ENCODE measurements at regions not wholly inside any gene's neighbourhood (a gene's known extent, or its start where the extent isn't known, plus 50 kb on each side); places are given as distances from the start of the nearest gene placed in this dataset.

DNA sequence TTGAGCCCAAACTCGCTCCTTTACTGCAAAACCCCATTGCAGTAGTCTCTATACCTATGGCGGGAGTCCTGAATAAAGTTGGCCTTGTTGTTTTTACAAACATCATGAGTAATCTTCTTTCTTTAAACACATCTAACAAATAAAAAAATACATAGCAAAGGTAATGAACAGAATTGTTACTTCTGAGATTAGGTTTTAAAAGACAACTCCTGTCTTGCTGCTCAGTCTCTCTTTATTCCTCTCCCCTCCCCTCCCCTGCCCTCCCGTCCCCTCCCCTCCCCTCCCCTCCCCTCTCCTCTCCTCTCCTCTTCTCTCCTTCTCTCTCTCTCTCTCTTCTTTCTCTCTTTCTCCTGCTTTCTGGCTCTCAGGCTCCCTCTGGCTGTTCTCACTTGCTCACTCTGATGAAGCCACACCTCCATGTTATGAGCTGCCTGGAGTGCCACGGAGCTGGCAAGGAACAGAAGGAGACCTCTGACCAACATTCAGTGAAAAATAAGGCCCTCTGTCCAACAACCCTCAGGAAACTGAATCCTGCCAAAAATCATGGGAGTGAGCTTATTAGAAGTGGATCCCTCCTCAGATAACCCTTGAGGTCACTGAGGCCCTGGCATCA, 300.7 kb upstream of the MIR17HG start:
- no peak for ATAC-seq
- H3K4me1 ChIP-seq: no peaks in the 10 kb centered on the region
- H3K4me3 ChIP-seq: no peak overlapping the region
- H3K27me3 ChIP-seq: no peaks in the 10 kb centered on the region
- TF ChIP-seq, protein P1, sequence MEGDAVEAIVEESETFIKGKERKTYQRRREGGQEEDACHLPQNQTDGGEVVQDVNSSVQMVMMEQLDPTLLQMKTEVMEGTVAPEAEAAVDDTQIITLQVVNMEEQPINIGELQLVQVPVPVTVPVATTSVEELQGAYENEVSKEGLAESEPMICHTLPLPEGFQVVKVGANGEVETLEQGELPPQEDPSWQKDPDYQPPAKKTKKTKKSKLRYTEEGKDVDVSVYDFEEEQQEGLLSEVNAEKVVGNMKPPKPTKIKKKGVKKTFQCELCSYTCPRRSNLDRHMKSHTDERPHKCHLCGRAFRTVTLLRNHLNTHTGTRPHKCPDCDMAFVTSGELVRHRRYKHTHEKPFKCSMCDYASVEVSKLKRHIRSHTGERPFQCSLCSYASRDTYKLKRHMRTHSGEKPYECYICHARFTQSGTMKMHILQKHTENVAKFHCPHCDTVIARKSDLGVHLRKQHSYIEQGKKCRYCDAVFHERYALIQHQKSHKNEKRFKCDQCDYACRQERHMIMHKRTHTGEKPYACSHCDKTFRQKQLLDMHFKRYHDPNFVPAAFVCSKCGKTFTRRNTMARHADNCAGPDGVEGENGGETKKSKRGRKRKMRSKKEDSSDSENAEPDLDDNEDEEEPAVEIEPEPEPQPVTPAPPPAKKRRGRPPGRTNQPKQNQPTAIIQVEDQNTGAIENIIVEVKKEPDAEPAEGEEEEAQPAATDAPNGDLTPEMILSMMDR (IDR thresholded peaks at IDR 0.05): no peak
- H3K36me3 ChIP-seq: no peaks in the 10 kb centered on the region
- DNase-seq: no peak
- 52 to 65% methylated on average over 3 to 4 of the region's 4 CpGs for WGBS, 2 donors
- intact Hi-C loops (cut with DNase I): no loop called here
- no peak overlapping the region for H3K27ac ChIP-seq
- H3K9me3 ChIP-seq: no peaks in the 10 kb centered on the region

DNA sequence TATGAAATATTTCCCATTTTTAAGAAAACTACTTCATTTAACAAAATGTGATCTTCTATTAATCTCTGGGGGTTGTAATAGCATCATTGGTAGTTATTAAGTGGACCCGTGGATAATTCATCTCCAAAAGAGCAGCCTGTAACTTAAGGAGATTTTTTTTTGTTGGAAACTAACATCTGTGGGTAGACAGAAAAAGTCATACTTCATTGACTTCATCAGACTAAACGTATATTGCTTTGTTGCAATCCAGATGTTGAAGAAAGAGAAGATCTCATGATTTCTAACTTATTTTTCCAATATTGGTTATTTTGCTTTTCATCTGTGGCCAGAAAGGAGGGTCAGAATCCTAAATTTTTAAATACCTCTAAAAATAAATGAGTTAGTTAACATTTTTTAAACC, 296.5 kb upstream of the MIR17HG start:
- Histone ChIP-seq H3K27ac (no peak overlapping the region), H3K9me3 (no peaks in the 10 kb centered on the region), H3K27me3 (no peaks in the 10 kb centered on the region), H3K4me1 (no peaks in the 10 kb centered on the region), H3K36me3 (no peaks in the 10 kb centered on the region), H3K4me3 (no peak overlapping the region)
- WGBS, 2 donors: 74 to 86% methylated on average over 2 of the region's 2 CpGs
- intact Hi-C loops (cut with DNase I): no loop called here
- DNase-seq (no peak), ATAC-seq (no peak)
- TF ChIP-seq, protein P1 (IDR thresholded peaks at IDR 0.05): no peak

DNA sequence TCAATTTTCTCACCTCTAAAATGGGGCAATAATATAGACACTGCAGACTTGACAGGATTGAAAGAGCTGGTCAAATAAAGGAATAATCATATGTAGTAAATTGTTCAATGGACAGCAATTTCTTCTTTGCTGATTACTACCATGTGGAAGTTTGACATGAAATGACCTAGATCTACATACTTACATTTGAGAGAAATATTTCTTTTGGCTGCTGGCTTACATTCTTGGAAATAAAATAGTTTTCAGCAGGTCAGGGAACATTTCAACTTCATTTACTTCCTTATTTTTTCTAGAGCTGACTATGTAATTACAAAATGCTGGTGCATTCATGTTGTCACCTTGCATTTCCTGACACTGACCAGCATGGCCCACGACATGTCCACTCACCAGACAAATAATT, 294.6 kb upstream of the MIR17HG start:
- no peak overlapping the region for H3K27ac ChIP-seq
- DNase-seq (no peak), ATAC-seq (no peak)
- peaks cover 0 to 5% (median under 1%) of the 10 kb centered on the region in 11 donors for H3K9me3 ChIP-seq
- H3K4me1 ChIP-seq: no peaks in the 10 kb centered on the region
- H3K4me3 ChIP-seq: no peak overlapping the region
- TF ChIP-seq, protein P1 (IDR thresholded peaks at IDR 0.05): no peak
- no peaks in the 10 kb centered on the region for H3K36me3 ChIP-seq
- 30% methylated on average over 1 of the region's 1 CpG for WGBS, 2 donors
- no peaks in the 10 kb centered on the region for H3K27me3 ChIP-seq
- intact Hi-C loops (cut with DNase I): no loop called here

DNA sequence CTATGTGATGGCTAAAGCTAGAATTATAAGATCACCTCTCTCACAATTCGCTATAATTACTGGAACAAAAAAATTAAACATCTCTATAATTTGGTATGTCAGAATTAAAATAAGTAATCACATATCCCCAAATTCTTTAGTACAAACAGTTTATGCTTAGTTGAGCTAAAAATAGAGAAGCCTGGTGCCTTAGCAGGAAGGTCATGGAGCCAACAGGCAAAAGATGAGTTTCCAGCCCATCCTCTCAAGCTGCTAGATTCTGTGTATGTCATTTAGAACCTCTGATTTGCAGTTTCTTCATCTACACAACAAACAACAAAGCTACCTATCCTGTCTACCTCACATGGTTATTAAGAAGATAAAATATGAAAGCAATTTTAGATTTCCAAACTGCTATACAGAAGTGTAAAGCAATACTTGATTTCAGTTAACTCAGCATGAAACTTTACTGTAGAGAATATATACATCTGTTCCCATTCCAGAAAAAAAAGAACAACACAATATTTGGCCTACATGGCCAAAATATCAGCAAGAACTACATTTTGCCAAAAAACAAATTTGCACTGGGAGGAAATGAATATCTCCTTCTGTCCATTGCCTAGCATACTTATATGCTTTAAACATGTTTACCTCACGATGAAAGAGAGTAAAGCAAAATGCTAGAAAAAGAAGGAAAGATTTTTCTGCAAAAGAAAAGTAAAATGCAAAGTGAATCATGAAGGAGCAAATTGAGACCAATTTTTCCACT, 294.0 kb upstream of the MIR17HG start:
- 82 to 93% methylated on average over 2 of the region's 2 CpGs for WGBS, 2 donors
- no peak overlapping the region for H3K27ac ChIP-seq
- H3K9me3 ChIP-seq: peaks cover 0 to 9% (median 5%) of the 10 kb centered on the region in 11 donors
- TF ChIP-seq, protein P1 (IDR thresholded peaks at IDR 0.05): no peak
- DNase-seq: no peak
- no peaks in the 10 kb centered on the region for H3K4me1 ChIP-seq
- H3K4me3 ChIP-seq: no peak overlapping the region
- H3K36me3 ChIP-seq: no peaks in the 10 kb centered on the region
- H3K27me3 ChIP-seq: no peaks in the 10 kb centered on the region
- intact Hi-C loops (cut with DNase I): no loop called here
- ATAC-seq: no peak

Measured in heart right ventricle (tissue), 16 donors.